Colonic mucosa (tissue), 4 donors: ENCODE measurements at regions not wholly inside any gene's neighbourhood (a gene's known extent, or its start where the extent isn't known, plus 50 kb on each side); places are given as distances from the start of the nearest gene placed in this dataset.
"Not testable (repeated sequence)": the region's sequence is repeated elsewhere in the genome, so short reads cannot be mapped to it uniquely, and the experiment has no call there.

Source experiments
- DNase-seq: peaks from one replicate; pipeline ENCODE4 v3.0.0-alpha.2; 2020
- H3K27ac ChIP-seq: fragments of 200-600 bp; one replicate; pipeline ENCODE4 v1.8.0; 2021
- H3K27me3 ChIP-seq: fragments of 200-600 bp; one replicate; pipeline ENCODE4 v1.8.0; 2021
- H3K36me3 ChIP-seq: fragments of 200-600 bp; one replicate; pipeline ENCODE4 v1.8.0; 2021
- H3K4me1 ChIP-seq: fragments of 200-600 bp; one replicate; pipeline ENCODE4 v1.8.0; 2021; ENCODE audit warnings: mild to moderate bottlenecking
- H3K4me3 ChIP-seq: fragments of 200-600 bp; one replicate; pipeline ENCODE4 v1.8.0; 2021
- H3K9ac ChIP-seq, 2 donors: one replicate each; pipeline ENCODE4 v1.7.0; 2013; ENCODE audit warnings: control low read depth in 2 of 2, low read depth in 2 of 2, low read length in 2 of 2
- H3K9me3 ChIP-seq: fragments of 200-600 bp; one replicate; pipeline ENCODE4 v1.8.0; 2021
- CTCF ChIP-seq: fragments of 200-600 bp; IDR thresholded peaks from one replicate; pipeline ENCODE4 v1.8.0; 2022; ENCODE audit warnings: antibody characterized with exemption, mild to moderate bottlenecking
- intact Hi-C: fragments of 100-400 bp; cut with DNase I; formaldehyde crosslinking; loops from one replicate; pipeline ENCODE4 v1.14.1; 2022
- donor health status: healthy.
- donor health status: DM: no; HTN: no; CAD: no.
- donor health status: DM: no; HTN: no; CAD: no.

DNA sequence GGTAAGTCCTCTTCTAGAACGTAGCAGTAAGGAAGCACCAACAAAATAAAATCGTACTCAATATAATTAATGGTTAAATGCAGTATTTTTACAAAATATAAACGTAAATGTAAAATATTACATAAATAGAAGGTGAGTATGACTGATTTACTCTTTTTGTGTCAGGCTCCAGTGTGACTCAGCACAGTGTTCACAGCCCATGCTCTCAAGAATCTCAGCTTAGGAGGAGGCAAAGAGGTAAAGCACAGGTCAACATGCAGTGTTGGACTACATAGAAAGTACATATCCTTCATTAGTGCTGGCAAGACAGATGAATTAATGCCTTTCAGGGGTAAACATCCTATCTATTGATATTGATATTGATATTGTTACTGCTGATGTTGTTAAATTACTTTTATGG, 2050.6 kb upstream of the RAG2 start:
- no peaks in the 10 kb centered on the region for H3K9me3 ChIP-seq
- intact Hi-C loops = no loop called here

GRCh38 chr11:38646382-38646781, 2048.3 kb upstream of the RAG2 start:
- Histone ChIP-seq H3K27ac (no peak overlapping the region), H3K27me3 (no peaks in the 10 kb centered on the region), H3K4me3 (no peak overlapping the region), H3K4me1 (no peaks in the 10 kb centered on the region), H3K9me3 (no peaks in the 10 kb centered on the region), H3K9ac (no peak overlapping the region), H3K36me3 (no peaks in the 10 kb centered on the region)
- TF ChIP-seq CTCF = no peak
- DNase-seq = no peak
- intact Hi-C loops = no loop called here

More for the DNA sequence above, 2050.6 kb upstream of the RAG2 start:
- DNase-seq = no peak
- H3K27ac ChIP-seq = no peak overlapping the region
- no peak for TF ChIP-seq CTCF
- H3K4me1 ChIP-seq = no peaks in the 10 kb centered on the region
- no peaks in the 10 kb centered on the region for H3K27me3 ChIP-seq
- H3K4me3 ChIP-seq = no peak overlapping the region
- H3K36me3 ChIP-seq = no peaks in the 10 kb centered on the region
- no peak overlapping the region for H3K9ac ChIP-seq

- intact Hi-C loops = no loop called here
- H3K27me3 ChIP-seq = no peaks in the 10 kb centered on the region
- no peaks in the 10 kb centered on the region for H3K4me1 ChIP-seq
- no peak for TF ChIP-seq CTCF
- DNase-seq = no peak
- H3K9me3 ChIP-seq = no peaks in the 10 kb centered on the region
- no peak overlapping the region for H3K4me3 ChIP-seq
- H3K36me3 ChIP-seq = no peaks in the 10 kb centered on the region
- H3K9ac ChIP-seq = no peak overlapping the region
- H3K27ac ChIP-seq = no peak overlapping the region
These were observed 2042.8 kb upstream of the RAG2 start for GRCh38 chr11:38640854-38641253.

DNA sequence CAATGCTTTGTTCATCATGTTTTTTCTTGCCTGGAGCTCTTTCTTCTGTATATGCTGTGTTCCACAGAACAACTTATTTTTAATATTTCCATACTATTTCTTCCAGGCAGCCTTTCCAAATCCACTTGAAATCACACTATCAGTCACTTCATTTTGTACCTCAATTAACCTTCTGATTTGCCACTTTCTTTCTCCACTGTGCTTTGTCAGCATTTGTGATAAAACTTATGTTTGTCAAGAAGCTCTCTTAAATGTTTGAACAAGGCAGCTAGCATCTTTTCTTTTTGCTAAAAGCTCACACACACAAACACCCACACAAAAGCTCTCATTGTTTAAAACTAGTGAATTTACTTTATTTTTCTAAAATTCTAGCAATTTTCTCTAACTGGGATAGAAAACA, 2014.7 kb upstream of the RAG2 start:
- no peak overlapping the region for H3K4me3 ChIP-seq
- H3K9ac ChIP-seq = no peak overlapping the region
- H3K4me1 ChIP-seq = no peaks in the 10 kb centered on the region
- H3K27ac ChIP-seq = no peak overlapping the region
- no peaks in the 10 kb centered on the region for H3K9me3 ChIP-seq
- no peak for DNase-seq
- H3K36me3 ChIP-seq = no peaks in the 10 kb centered on the region
- no peak for TF ChIP-seq CTCF
- H3K27me3 ChIP-seq = no peaks in the 10 kb centered on the region
- intact Hi-C loops = no loop called here

- H3K27me3 ChIP-seq, intact Hi-C loops, DNase-seq, H3K36me3 ChIP-seq, H3K27ac ChIP-seq, H3K4me1 ChIP-seq, H3K9me3 ChIP-seq, H3K4me3 ChIP-seq, H3K9ac ChIP-seq: not testable (repeated sequence)
These were observed 2003.3 kb upstream of the RAG2 start for GRCh38 chr11:38601371-38601770.

DNA sequence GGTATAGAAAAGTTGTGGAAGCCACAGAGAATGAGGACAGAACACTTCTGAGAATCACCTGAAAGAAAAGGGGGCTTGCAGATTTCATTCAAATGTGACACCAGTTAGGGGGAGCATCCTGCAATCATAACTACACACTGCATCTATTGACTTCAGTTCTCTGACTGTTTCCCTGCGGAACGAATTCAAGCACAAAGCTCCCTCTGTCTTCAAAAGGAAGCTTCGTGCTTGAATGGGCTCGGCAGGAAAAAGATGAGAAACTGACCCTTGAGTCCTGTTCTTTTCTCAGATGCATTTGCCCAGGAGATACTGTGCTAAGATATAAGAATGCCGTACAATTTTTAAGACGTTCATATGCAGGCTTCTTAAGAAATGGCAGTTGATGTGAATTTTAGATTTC, 2000.4 kb upstream of the RAG2 start:
- H3K4me1 ChIP-seq = no peaks in the 10 kb centered on the region
- no peak overlapping the region for H3K9ac ChIP-seq
- no peak for DNase-seq
- H3K9me3 ChIP-seq = no peaks in the 10 kb centered on the region
- no peaks in the 10 kb centered on the region for H3K36me3 ChIP-seq
- intact Hi-C loops = no loop called here
- H3K27ac ChIP-seq = no peak overlapping the region
- H3K4me3 ChIP-seq = no peak overlapping the region
- TF ChIP-seq CTCF = no peak
- H3K27me3 ChIP-seq = no peaks in the 10 kb centered on the region

DNA sequence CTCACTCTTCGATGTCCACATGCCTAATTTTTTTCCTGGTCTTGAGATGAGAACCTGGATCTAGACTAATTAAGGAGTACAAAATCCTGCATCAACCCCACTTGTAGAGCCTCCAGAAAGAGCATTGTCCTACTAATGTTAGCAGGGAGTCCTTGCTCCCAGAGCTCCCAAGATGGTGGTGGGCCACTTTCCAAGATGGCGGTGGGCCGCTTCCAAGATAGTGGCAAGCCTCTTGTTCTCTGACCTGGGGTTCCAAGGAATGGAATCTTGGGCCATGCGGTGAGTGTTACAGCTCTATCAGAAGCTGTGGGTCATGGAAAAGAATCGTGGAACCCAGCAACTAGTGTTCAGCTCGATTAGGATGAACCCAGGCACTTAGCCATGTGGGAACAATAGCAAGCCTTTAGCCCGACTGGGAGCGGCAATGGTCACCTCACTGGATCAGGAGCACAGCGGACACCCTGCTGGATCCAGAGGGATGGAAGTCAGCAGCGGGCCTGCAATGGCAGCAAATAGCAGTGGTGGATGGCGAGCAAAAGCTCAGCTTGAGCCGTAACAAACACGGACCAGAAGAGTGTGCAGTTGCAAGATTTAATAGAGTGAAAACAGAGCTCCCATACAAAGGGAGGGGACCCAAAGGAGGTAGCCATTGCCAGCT, 1997.5 kb upstream of the RAG2 start:
- H3K4me3 ChIP-seq, H3K9me3 ChIP-seq, intact Hi-C loops, H3K4me1 ChIP-seq, H3K36me3 ChIP-seq, DNase-seq, H3K27ac ChIP-seq, H3K9ac ChIP-seq, H3K27me3 ChIP-seq: not testable (repeated sequence)
